KMS-11 (cell line): ENCODE measurements at regions not wholly inside any gene's neighbourhood (a gene's known extent, or its start where the extent isn't known, plus 50 kb on each side); places are given as distances from the start of the nearest gene placed in this dataset.

Experiments
- H2AFZ ChIP-seq: fragments of 200-600 bp; sonication (generic); 2 replicates; pipeline ENCODE4 v1.6.1; 2016; ENCODE audit warnings: antibody characterized with exemption, mixed run types, low read depth
- H3K27ac ChIP-seq: fragments of 200-600 bp; sonication (generic); 2 replicates; pipeline ENCODE4 v1.6.1; 2016; ENCODE audit warnings: mild to moderate bottlenecking, mixed run types
- H3K27me3 ChIP-seq: fragments of 200-600 bp; sonication (generic); 2 replicates; pipeline ENCODE4 v1.6.1; 2017; ENCODE audit warnings: mild to moderate bottlenecking, low read depth, mixed run types, moderate library complexity; ENCODE audit not compliant: insufficient read depth
- H3K36me3 ChIP-seq: fragments of 200-600 bp; sonication (generic); 2 replicates; pipeline ENCODE4 v1.6.1; 2017; ENCODE audit warnings: mild to moderate bottlenecking, mixed run types; ENCODE audit not compliant: insufficient read depth
- H3K4me1 ChIP-seq: fragments of 200-600 bp; sonication (generic); 2 replicates; pipeline ENCODE4 v1.6.1; 2016; ENCODE audit warnings: mild to moderate bottlenecking, low read depth, mixed run types; ENCODE audit not compliant: poor library complexity, severe bottlenecking
- H3K4me2 ChIP-seq: fragments of 200-600 bp; sonication (generic); 2 replicates; pipeline ENCODE4 v1.7.0; 2016; ENCODE audit warnings: mild to moderate bottlenecking, mixed run types
- H3K4me3 ChIP-seq: fragments of 200-600 bp; sonication (generic); IDR thresholded peaks from 2 replicates; pipeline ENCODE4 v1.6.1; 2017; ENCODE audit warnings: low read depth, low read length, mixed read lengths; ENCODE audit not compliant: insufficient read depth
- H3K79me2 ChIP-seq: fragments of 200-600 bp; sonication (generic); 2 replicates; pipeline ENCODE4 v1.6.1; 2016; ENCODE audit warnings: low read depth, mixed run types; ENCODE audit not compliant: insufficient read depth
- H3K9ac ChIP-seq: fragments of 200-600 bp; sonication (generic); 2 replicates; pipeline ENCODE4 v1.6.1; 2016; ENCODE audit warnings: mild to moderate bottlenecking, mixed run types
- H4K20me1 ChIP-seq: fragments of 200-600 bp; sonication (generic); 2 replicates; pipeline ENCODE4 v1.6.1; 2016; ENCODE audit warnings: mild to moderate bottlenecking, mixed run types; ENCODE audit not compliant: insufficient read depth
- CTCF ChIP-seq: fragments of 200-600 bp; sonication (generic); conservative IDR thresholded peaks from 2 replicates; pipeline ENCODE4 v1.6.1; 2017; ENCODE audit warnings: low read depth, mild to moderate bottlenecking, antibody characterized with exemption, low read length, moderate library complexity, mixed read lengths

- Histone ChIP-seq H3K27ac (no peak overlapping the region), H4K20me1 (no peaks in the 10 kb centered on the region), H3K4me2 (no peak overlapping the region), H3K4me1 (no peaks in the 10 kb centered on the region), H3K4me3 (no peak overlapping the region), H2AFZ (no peak overlapping the region), H3K9ac (no peak overlapping the region), H3K36me3 (no peaks in the 10 kb centered on the region), H3K79me2 (no peaks in the 10 kb centered on the region), H3K27me3 (no peaks in the 10 kb centered on the region)
- TF ChIP-seq CTCF = no peak
These were observed 218.9 kb upstream of the GALNTL6 start for GRCh38 chr4:171594293-171594692.

- no peaks in the 10 kb centered on the region for H3K4me1 ChIP-seq
- H3K27ac ChIP-seq = no peak overlapping the region
- H3K27me3 ChIP-seq = no peaks in the 10 kb centered on the region
- no peak for TF ChIP-seq CTCF
- H2AFZ ChIP-seq = no peak overlapping the region
- no peaks in the 10 kb centered on the region for H4K20me1 ChIP-seq
- H3K4me3 ChIP-seq = no peak overlapping the region
- no peaks in the 10 kb centered on the region for H3K36me3 ChIP-seq
- H3K79me2 ChIP-seq = no peaks in the 10 kb centered on the region
- no peak overlapping the region for H3K4me2 ChIP-seq
- no peak overlapping the region for H3K9ac ChIP-seq
These were observed 222.5 kb upstream of the GALNTL6 start for GRCh38 chr4:171590716-171591115.

GRCh38 chr4:171588764-171589163 is 224.4 kb upstream of the GALNTL6 start:
- no peaks in the 10 kb centered on the region for H4K20me1 ChIP-seq
- H3K4me2 ChIP-seq = no peak overlapping the region
- H3K4me1 ChIP-seq = no peaks in the 10 kb centered on the region
- no peak overlapping the region for H3K4me3 ChIP-seq
- H3K36me3 ChIP-seq = no peaks in the 10 kb centered on the region
- H3K27me3 ChIP-seq = no peaks in the 10 kb centered on the region
- no peak overlapping the region for H3K9ac ChIP-seq
- no peak overlapping the region for H3K27ac ChIP-seq
- H2AFZ ChIP-seq = no peak overlapping the region
- no peak for TF ChIP-seq CTCF
- H3K79me2 ChIP-seq = no peaks in the 10 kb centered on the region

GRCh38 chr4:171588051-171588545 is 225.1 kb upstream of the GALNTL6 start:
- H3K4me1 ChIP-seq = no peaks in the 10 kb centered on the region
- H3K36me3 ChIP-seq = no peaks in the 10 kb centered on the region
- H3K27ac ChIP-seq = no peak overlapping the region
- no peaks in the 10 kb centered on the region for H4K20me1 ChIP-seq
- TF ChIP-seq CTCF = no peak
- H2AFZ ChIP-seq = no peak overlapping the region
- no peaks in the 10 kb centered on the region for H3K79me2 ChIP-seq
- H3K27me3 ChIP-seq = no peaks in the 10 kb centered on the region
- no peak overlapping the region for H3K4me3 ChIP-seq
- no peak overlapping the region for H3K9ac ChIP-seq
- H3K4me2 ChIP-seq = no peak overlapping the region

- no peaks in the 10 kb centered on the region for H3K4me1 ChIP-seq
- no peaks in the 10 kb centered on the region for H3K79me2 ChIP-seq
- no peak overlapping the region for H3K27ac ChIP-seq
- no peak for TF ChIP-seq CTCF
- H3K27me3 ChIP-seq = no peaks in the 10 kb centered on the region
- H4K20me1 ChIP-seq = no peaks in the 10 kb centered on the region
- H3K36me3 ChIP-seq = no peaks in the 10 kb centered on the region
- H2AFZ ChIP-seq = no peak overlapping the region
- H3K4me2 ChIP-seq = no peak overlapping the region
- H3K9ac ChIP-seq = no peak overlapping the region
- H3K4me3 ChIP-seq = no peak overlapping the region
These were observed 229.4 kb upstream of the GALNTL6 start for GRCh38 chr4:171583790-171584189.
